Sigmoid colon (tissue), 4 donors: ENCODE measurements at regions not wholly inside any gene's neighbourhood (a gene's known extent, or its start where the extent isn't known, plus 50 kb on each side); places are given as distances from the start of the nearest gene placed in this dataset.

ENCODE experiments used
- CTCF ChIP-seq, 4 experiments: fragments of 450-650 bp in 3 of 4; fragments of 200-600 bp in 1 of 4; IDR thresholded peaks; one replicate each; pipeline ENCODE4 v1.5.1; 2016 to 2019; ENCODE audit warnings: antibody characterized with exemption in 4 of 4, mild to moderate bottlenecking in 3 of 4, moderate library complexity in 2 of 4
- EP300 ChIP-seq, 4 donors: sonication (generic); formaldehyde crosslinking; IDR thresholded peaks; one replicate each; pipeline ENCODE4 v1.6.1; 2017; ENCODE audit warnings: antibody characterized with exemption in 4 of 4
- POLR2A ChIP-seq, 2 donors: fragments of 450-650 bp; IDR thresholded peaks; one replicate each; pipeline ENCODE4 v1.6.1; 2016; ENCODE audit warnings: antibody characterized with exemption in 2 of 2, mild to moderate bottlenecking in 2 of 2, moderate library complexity in 2 of 2
- POLR2AphosphoS5 ChIP-seq, 4 donors: sonication (generic); formaldehyde crosslinking; IDR thresholded peaks; one replicate each; pipeline ENCODE4 v1.6.1; 2017; ENCODE audit warnings: antibody characterized with exemption in 4 of 4

GRCh38 chr2:11033114-11033513 is 121.4 kb downstream of the KCNF1 start:
- TF ChIP-seq EP300 (IDR thresholded peaks at IDR 0.05) (no peak), CTCF (IDR thresholded peaks at IDR 0.05) (no peak), POLR2AphosphoS5 (IDR thresholded peaks at IDR 0.05) (no peak), POLR2A (IDR thresholded peaks at IDR 0.05) (no peak)
